ENCODE measurements at regions not wholly inside any gene's neighbourhood (a gene's known extent, or its start where the extent isn't known, plus 50 kb on each side); places are given as distances from the start of the nearest gene placed in this dataset.

DNA sequence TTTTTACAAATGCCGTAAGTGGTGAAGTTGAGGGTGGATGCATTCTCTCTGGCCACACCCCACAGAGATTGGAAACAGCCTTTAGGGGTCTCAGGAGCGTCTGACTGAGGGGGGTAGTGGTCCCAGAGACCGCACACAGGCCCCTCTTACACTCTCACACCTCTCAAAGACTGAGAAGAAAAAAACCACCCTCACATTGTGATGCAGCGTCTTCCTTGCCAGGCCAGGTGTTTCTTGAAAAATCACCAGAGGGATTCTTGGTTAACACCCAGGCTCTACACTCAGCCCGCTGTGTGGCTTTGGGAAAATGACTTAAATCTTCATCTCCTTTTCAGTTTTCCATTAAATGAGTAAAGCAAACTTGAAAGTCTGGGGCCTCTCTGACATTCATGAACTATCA, 115.8 kb upstream of the SPTLC3 start:
- no peak overlapping the region for H3K4me3 Mint-ChIP-seq
- H3K9me3 ChIP-seq (ENCODE audit: control insufficient read depth in 2 of 3, low read length in 3 of 3): no peaks in the 10 kb centered on the region
- H3K9me3 Mint-ChIP-seq: peaks cover 0 to 6% (median 0%) of the 10 kb centered on the region in 11 donors
- H3K4me3 ChIP-seq (ENCODE audit: low read length): no peak overlapping the region
- DNase-seq (no peak), ATAC-seq (no peak)
- ChIA-PET CTCF (no interaction called here), POLR2A (no interaction called here)
- H3K27me3 Mint-ChIP-seq: peaks cover 0 to 14% (median 6%) of the 10 kb centered on the region in 5 donors
- intact Hi-C loops (cut with micrococcal nuclease): no loop called here
- H3K27ac Mint-ChIP-seq: no peak overlapping the region
- H3K36me3 ChIP-seq (ENCODE audit: control insufficient read depth in 2 of 3, insufficient read depth in 3 of 3, low read length in 3 of 3): no peaks in the 10 kb centered on the region
- no peaks in the 10 kb centered on the region for H3K36me3 Mint-ChIP-seq
- no peaks in the 10 kb centered on the region for H3K4me1 ChIP-seq (ENCODE audit: control insufficient read depth in 2 of 2, insufficient read depth in 2 of 2, low read length in 2 of 2)
- no peaks in the 10 kb centered on the region for H3K4me1 Mint-ChIP-seq
- H3K27ac ChIP-seq (ENCODE audit: low read depth, low read length): no peak overlapping the region
- no peaks in the 10 kb centered on the region for H3K27me3 ChIP-seq (ENCODE audit: control insufficient read depth in 2 of 2, insufficient read depth in 2 of 2, low read length in 2 of 2)

DNA sequence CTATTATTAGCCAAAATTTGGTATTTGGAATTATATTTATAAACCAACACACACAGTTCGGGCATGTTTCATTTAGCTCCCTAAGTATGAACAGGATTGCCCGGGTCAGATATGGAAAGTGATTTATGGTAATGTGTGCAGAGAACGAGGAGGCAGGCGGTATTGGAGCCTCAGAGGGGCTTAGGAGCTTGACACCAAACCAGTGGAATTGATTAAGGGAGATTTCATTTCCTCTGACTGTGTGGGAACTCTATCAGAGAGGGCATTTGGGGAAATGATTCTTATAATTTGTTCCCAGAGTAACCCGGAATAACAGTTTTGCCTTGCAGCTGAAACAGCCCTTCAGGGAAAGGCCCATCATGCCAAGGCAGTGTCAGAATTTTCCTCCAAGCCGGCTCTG, 115.1 kb upstream of the SPTLC3 start:
- no peaks in the 10 kb centered on the region for H3K9me3 ChIP-seq (ENCODE audit: control insufficient read depth in 2 of 3, low read length in 3 of 3)
- POLR2A ChIA-PET: no interaction called here
- Mint-ChIP-seq H3K4me3 (no peak overlapping the region), H3K27ac (no peak overlapping the region), H3K9me3 (peaks cover 0 to 6% (median 0%) of the 10 kb centered on the region in 11 donors), H3K4me1 (no peaks in the 10 kb centered on the region), H3K36me3 (no peaks in the 10 kb centered on the region), H3K27me3 (peaks cover 0 to 14% (median 6%) of the 10 kb centered on the region in 5 donors)
- intact Hi-C loops (cut with micrococcal nuclease): no loop called here
- ATAC-seq: no peak
- no peak overlapping the region for H3K4me3 ChIP-seq (ENCODE audit: low read length)
- CTCF ChIA-PET: no interaction called here
- no peak for DNase-seq
- no peaks in the 10 kb centered on the region for H3K27me3 ChIP-seq (ENCODE audit: control insufficient read depth in 2 of 2, insufficient read depth in 2 of 2, low read length in 2 of 2)
- H3K36me3 ChIP-seq (ENCODE audit: control insufficient read depth in 2 of 3, insufficient read depth in 3 of 3, low read length in 3 of 3): no peaks in the 10 kb centered on the region
- H3K27ac ChIP-seq (ENCODE audit: low read depth, low read length): no peak overlapping the region
- no peaks in the 10 kb centered on the region for H3K4me1 ChIP-seq (ENCODE audit: control insufficient read depth in 2 of 2, insufficient read depth in 2 of 2, low read length in 2 of 2)

DNA sequence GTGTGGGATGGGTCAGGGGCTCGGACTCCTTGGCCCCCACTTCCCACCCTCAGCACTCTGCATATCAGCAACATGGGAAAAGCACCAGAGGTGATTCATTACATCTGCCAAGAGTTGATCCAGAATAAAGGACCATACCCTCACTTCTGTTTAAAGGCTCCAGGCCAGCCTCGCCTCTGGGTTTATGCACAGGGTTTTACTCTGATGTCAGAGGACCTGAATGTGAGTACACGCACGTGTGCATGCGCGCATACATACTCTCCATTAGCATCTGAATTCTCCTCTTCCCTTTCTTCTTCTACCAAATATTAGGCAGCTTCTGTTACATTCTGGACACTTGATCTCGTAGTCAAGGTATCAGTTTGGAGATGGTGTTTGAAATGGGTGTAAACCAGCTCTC, 114.7 kb upstream of the SPTLC3 start:
- no peaks in the 10 kb centered on the region for H3K4me1 Mint-ChIP-seq
- POLR2A ChIA-PET: no interaction called here

GRCh38 chr20:12896180-12896579, 112.6 kb upstream of the SPTLC3 start:
- Histone ChIP-seq H3K9me3 (ENCODE audit: control insufficient read depth in 2 of 3, low read length in 3 of 3) (no peaks in the 10 kb centered on the region), H3K27ac (ENCODE audit: low read depth, low read length) (no peak overlapping the region), H3K27me3 (ENCODE audit: control insufficient read depth in 2 of 2, insufficient read depth in 2 of 2, low read length in 2 of 2) (no peaks in the 10 kb centered on the region), H3K36me3 (ENCODE audit: control insufficient read depth in 2 of 3, insufficient read depth in 3 of 3, low read length in 3 of 3) (no peaks in the 10 kb centered on the region), H3K4me1 (ENCODE audit: control insufficient read depth in 2 of 2, insufficient read depth in 2 of 2, low read length in 2 of 2) (no peaks in the 10 kb centered on the region), H3K4me3 (ENCODE audit: low read length) (no peak overlapping the region)
- no peak for DNase-seq
- no peak for ATAC-seq
- CTCF ChIA-PET: no interaction called here
- POLR2A ChIA-PET: no interaction called here
- Mint-ChIP-seq H3K4me3 (no peak overlapping the region), H3K4me1 (no peaks in the 10 kb centered on the region), H3K9me3 (peaks cover 0 to 2% (median 0%) of the 10 kb centered on the region in 11 donors), H3K36me3 (no peaks in the 10 kb centered on the region), H3K27ac (no peak overlapping the region), H3K27me3 (peaks cover 0 to 7% (median 0%) of the 10 kb centered on the region in 5 donors)
- intact Hi-C loops (cut with micrococcal nuclease): no loop called here

More for the DNA sequence above, 114.7 kb upstream of the SPTLC3 start:
- Mint-ChIP-seq H3K27me3 (peaks cover 0 to 14% (median 6%) of the 10 kb centered on the region in 5 donors), H3K36me3 (no peaks in the 10 kb centered on the region), H3K27ac (no peak overlapping the region), H3K4me3 (no peak overlapping the region), H3K9me3 (peaks cover 0 to 6% (median 0%) of the 10 kb centered on the region in 11 donors)
- H3K27me3 ChIP-seq (ENCODE audit: control insufficient read depth in 2 of 2, insufficient read depth in 2 of 2, low read length in 2 of 2): no peaks in the 10 kb centered on the region
- H3K4me1 ChIP-seq (ENCODE audit: control insufficient read depth in 2 of 2, insufficient read depth in 2 of 2, low read length in 2 of 2): no peaks in the 10 kb centered on the region
- ATAC-seq: no peak
- no peak overlapping the region for H3K27ac ChIP-seq (ENCODE audit: low read depth, low read length)
- H3K4me3 ChIP-seq (ENCODE audit: low read length): no peak overlapping the region
- H3K9me3 ChIP-seq (ENCODE audit: control insufficient read depth in 2 of 3, low read length in 3 of 3): no peaks in the 10 kb centered on the region
- intact Hi-C loops (cut with micrococcal nuclease): no loop called here
- CTCF ChIA-PET: no interaction called here
- H3K36me3 ChIP-seq (ENCODE audit: control insufficient read depth in 2 of 3, insufficient read depth in 3 of 3, low read length in 3 of 3): no peaks in the 10 kb centered on the region
- no peak for DNase-seq

- H3K27ac Mint-ChIP-seq: no peak overlapping the region
- H3K4me1 ChIP-seq (ENCODE audit: control insufficient read depth in 2 of 2, insufficient read depth in 2 of 2, low read length in 2 of 2): no peaks in the 10 kb centered on the region
- DNase-seq (no peak), ATAC-seq (no peak)
- no peaks in the 10 kb centered on the region for H3K36me3 ChIP-seq (ENCODE audit: control insufficient read depth in 2 of 3, insufficient read depth in 3 of 3, low read length in 3 of 3)
- no peaks in the 10 kb centered on the region for H3K9me3 ChIP-seq (ENCODE audit: control insufficient read depth in 2 of 3, low read length in 3 of 3)
- no peaks in the 10 kb centered on the region for H3K36me3 Mint-ChIP-seq
- H3K9me3 Mint-ChIP-seq: peaks cover 0 to 2% (median 0%) of the 10 kb centered on the region in 11 donors
- H3K4me3 ChIP-seq (ENCODE audit: low read length): no peak overlapping the region
- intact Hi-C loops (cut with micrococcal nuclease): no loop called here
- no peak overlapping the region for H3K27ac ChIP-seq (ENCODE audit: low read depth, low read length)
- ChIA-PET CTCF (no interaction called here), POLR2A (no interaction called here)
- H3K27me3 Mint-ChIP-seq: peaks cover 0 to 7% (median 0%) of the 10 kb centered on the region in 5 donors
- no peaks in the 10 kb centered on the region for H3K27me3 ChIP-seq (ENCODE audit: control insufficient read depth in 2 of 2, insufficient read depth in 2 of 2, low read length in 2 of 2)
- H3K4me1 Mint-ChIP-seq: no peaks in the 10 kb centered on the region
- no peak overlapping the region for H3K4me3 Mint-ChIP-seq
Measured at GRCh38 chr20:12902992-12903391, 105.8 kb upstream of the SPTLC3 start.

DNA sequence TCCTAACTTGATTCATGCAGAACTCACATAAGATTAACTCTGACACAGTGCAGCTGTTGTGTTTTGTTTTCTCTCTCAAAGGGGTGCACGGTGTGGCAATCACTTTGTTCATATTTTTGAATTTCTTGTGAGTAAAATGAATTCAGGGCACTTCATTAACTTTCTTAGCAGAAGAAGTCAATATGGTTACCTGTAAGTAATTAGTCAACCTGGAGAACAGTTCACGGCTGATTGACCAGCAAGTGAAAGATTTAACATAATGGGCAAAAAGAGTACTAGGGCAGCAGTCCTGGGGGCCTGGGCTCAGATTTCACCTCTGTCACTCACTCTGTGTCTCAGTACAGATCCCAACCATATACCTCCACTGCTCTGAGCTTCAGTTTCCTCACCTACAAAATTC, 102.4 kb upstream of the SPTLC3 start:
- intact Hi-C loops (cut with micrococcal nuclease): no loop called here
- Mint-ChIP-seq H3K36me3 (no peaks in the 10 kb centered on the region), H3K4me1 (no peaks in the 10 kb centered on the region), H3K27me3 (peaks cover 0 to 11% (median 0%) of the 10 kb centered on the region in 5 donors), H3K4me3 (no peak overlapping the region), H3K27ac (no peak overlapping the region), H3K9me3 (peaks cover 0 to 3% (median 0%) of the 10 kb centered on the region in 11 donors)
- ATAC-seq (no peak), DNase-seq (no peak)
- POLR2A ChIA-PET: no interaction called here
- Histone ChIP-seq H3K9me3 (ENCODE audit: control insufficient read depth in 2 of 3, low read length in 3 of 3) (no peaks in the 10 kb centered on the region), H3K4me3 (ENCODE audit: low read length) (no peak overlapping the region), H3K27ac (ENCODE audit: low read depth, low read length) (no peak overlapping the region), H3K4me1 (ENCODE audit: control insufficient read depth in 2 of 2, insufficient read depth in 2 of 2, low read length in 2 of 2) (no peaks in the 10 kb centered on the region), H3K27me3 (ENCODE audit: control insufficient read depth in 2 of 2, insufficient read depth in 2 of 2, low read length in 2 of 2) (no peaks in the 10 kb centered on the region), H3K36me3 (ENCODE audit: control insufficient read depth in 2 of 3, insufficient read depth in 3 of 3, low read length in 3 of 3) (no peaks in the 10 kb centered on the region)
- CTCF ChIA-PET: no interaction called here

DNA sequence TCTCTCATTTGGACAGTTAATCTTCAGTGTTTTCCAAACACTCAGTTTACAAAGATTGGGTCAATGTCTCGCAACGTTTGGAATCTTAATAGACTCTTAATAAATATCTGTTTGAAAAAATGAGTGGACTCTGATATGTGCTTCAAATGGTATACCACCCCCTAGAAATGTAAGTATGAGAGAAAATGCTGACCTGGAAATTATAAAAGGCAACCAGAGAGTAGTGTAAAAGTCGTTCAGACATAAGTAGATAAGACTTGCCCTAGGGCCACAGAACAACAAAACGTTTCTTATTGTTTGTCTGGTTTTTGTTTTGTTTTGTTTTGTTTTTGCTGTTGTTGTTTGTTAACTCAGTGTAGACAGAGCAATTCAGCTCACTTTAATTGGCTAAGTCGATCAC, 97.4 kb upstream of the SPTLC3 start:
- Mint-ChIP-seq H3K27ac (no peak overlapping the region), H3K36me3 (no peaks in the 10 kb centered on the region), H3K27me3 (peaks cover 1 to 14% (median 8%) of the 10 kb centered on the region in 5 donors), H3K4me1 (no peaks in the 10 kb centered on the region), H3K9me3 (peaks cover 0 to 3% (median 0%) of the 10 kb centered on the region in 11 donors), H3K4me3 (no peak overlapping the region)
- DNase-seq (no peak), ATAC-seq (no peak)
- peaks cover 0 to 3% of the 10 kb centered on the region in 2 donors for H3K27me3 ChIP-seq (ENCODE audit: control insufficient read depth in 2 of 2, insufficient read depth in 2 of 2, low read length in 2 of 2)
- CTCF ChIA-PET: no interaction called here
- no peak overlapping the region for H3K4me3 ChIP-seq (ENCODE audit: low read length)
- no peaks in the 10 kb centered on the region for H3K9me3 ChIP-seq (ENCODE audit: control insufficient read depth in 2 of 3, low read length in 3 of 3)
- H3K36me3 ChIP-seq (ENCODE audit: control insufficient read depth in 2 of 3, insufficient read depth in 3 of 3, low read length in 3 of 3): no peaks in the 10 kb centered on the region
- POLR2A ChIA-PET: no interaction called here
- H3K27ac ChIP-seq (ENCODE audit: low read depth, low read length): no peak overlapping the region
- intact Hi-C loops (cut with micrococcal nuclease): no loop called here
- H3K4me1 ChIP-seq (ENCODE audit: control insufficient read depth in 2 of 2, insufficient read depth in 2 of 2, low read length in 2 of 2): no peaks in the 10 kb centered on the region

Data from naive thymus-derived CD4-positive, alpha-beta T cell (primary cell).